NCI-H187 (cell line): ENCODE measurements at regions not wholly inside any gene's neighbourhood (a gene's known extent, or its start where the extent isn't known, plus 50 kb on each side); places are given as distances from the start of the nearest gene placed in this dataset.
"Not testable (repeated sequence)": the region's sequence is repeated elsewhere in the genome, so short reads cannot be mapped to it uniquely, and the experiment has no call there.

Experiments
- DNase-seq, 2 experiments: peaks; one replicate each; lab custom pipeline; 2025; lab: John Stamatoyannopoulos, UW

DNA sequence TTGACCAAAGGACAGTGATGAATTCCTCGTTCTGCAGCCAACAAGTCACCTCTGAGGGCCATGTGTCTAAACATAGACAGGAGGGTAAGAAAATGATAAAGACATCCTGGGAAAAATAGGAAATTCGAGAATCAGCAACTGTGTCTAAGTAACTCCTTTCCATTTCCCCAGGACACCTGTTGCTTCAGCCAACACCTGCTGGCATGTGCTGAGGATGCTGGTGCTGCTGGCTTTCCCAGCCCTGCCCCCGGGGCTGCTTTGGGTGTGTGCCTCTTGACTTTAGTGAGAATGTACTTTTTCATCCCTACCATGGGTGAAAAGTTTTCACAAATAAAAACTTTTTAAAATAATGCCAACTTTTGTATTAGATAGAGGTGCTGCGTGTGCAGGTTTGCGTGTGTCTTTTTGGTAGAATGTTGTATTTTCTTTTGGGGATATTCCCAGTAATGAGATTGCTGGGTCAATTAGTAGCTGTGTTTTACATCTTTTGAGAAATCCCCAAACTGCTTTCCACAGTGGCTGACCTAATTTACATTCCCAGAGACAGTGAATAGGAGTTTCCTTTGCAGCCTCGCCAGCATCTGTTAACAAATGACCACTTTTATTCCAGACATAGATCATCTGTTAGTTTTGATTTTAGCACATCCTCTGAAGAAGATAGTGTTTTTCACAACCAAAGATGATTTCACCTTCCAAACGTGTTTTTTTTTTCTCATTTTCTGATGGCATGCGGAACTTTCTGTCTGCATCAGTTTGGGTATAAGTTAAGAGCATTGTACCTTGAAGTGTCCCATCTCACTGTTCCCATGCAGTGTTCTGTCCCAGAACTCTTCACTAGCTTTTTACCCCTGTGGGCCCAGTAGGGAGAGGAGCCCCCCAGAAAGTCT, 104.2 kb upstream of the ACBD5 start:
- no peak for DNase-seq

DNA sequence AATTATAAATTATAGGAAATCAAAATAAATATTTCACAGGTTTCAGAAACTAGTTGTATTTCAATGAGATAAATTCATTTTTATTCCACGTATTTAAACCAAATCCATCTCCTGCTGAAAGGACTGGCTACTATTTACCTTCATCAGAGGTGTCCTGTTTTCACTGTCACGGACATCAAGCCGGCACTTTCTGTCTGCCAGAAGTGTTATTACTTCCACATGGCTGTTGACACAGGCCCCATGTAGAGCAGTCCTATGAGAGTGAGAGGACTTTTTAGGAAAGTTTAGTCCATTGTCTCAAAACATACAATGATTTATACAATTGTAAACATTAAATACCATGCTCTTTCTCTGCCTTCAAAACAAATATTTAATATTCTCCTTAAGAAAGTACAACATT, 100.4 kb upstream of the ACBD5 start:
- no peak for DNase-seq

DNA sequence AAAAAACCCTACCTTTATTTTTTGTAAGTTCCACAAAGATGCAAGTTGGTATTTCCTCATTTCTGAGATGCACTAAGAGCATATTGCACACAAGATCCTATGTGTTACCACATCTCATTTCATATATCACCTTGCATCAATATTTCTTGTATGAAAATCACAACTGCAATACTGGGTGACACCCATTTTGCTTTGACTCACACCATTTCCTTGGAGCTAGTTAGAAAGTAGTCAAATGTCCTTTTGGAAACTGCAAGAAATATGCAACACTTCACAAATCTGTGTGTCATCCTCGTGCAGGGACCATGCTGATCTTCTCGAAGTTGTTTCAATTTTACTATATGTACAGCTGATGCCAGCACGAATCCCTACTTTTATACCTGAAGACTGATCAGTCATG, 94.6 kb upstream of the ACBD5 start:
- DNase-seq: not testable (repeated sequence)

DNA sequence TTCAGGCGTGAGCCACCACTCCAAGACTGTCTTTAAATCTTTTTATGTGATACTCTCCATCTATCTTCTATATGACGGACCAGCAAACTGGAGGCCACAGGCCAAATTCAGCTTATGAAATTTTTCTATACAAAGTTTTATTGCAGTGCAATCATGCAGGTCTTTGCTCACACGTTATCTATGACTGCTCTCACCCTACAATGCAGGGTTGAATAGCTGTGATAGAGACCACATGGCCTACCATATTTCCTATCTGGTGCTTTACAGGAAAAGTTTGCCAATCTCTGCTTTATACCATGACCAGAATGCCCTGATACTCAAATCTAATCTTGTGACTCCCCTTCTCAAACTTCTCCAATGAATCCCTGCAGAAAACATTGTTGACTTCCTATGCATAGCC, 89.5 kb upstream of the ACBD5 start:
- DNase-seq: no peak

DNA sequence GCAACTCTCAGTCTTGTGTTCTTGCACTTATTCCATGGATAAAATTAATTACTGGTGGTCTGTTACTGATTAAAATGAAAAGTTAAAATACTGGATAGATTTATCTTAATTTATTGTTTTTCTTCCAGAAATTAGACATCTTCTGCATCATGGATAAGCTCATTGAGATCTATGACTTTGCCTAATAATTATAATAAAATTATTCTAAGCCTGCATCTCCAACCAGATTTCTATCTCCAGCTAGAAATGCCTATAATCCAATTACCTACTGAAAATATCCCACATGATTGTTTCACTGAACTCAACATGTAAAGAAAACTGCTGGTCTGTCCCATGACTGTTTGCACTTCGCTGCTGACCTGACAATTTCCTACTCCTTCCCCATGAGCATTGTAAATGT, 88.3 kb upstream of the ACBD5 start:
- no peak for DNase-seq

DNA sequence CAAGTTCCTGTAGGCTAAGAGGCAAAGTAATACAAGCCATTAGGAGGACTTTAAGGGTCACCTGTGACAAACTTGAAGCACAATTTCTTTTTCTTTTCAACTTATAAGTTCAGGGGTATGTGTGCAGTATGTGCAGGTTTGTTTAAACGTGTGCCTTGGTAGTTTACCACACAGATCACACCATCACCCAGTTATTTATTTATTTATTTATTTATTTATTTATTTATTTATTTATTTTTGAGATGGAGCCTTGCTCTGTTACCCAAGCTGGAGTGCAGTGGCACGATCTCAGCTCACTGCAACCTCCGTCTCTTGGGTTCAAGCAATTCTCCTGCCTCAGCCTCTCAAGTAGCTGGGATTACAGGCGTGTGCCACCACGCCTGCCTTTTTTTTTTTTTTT, 86.2 kb upstream of the ACBD5 start:
- DNase-seq: not testable (repeated sequence)

DNA sequence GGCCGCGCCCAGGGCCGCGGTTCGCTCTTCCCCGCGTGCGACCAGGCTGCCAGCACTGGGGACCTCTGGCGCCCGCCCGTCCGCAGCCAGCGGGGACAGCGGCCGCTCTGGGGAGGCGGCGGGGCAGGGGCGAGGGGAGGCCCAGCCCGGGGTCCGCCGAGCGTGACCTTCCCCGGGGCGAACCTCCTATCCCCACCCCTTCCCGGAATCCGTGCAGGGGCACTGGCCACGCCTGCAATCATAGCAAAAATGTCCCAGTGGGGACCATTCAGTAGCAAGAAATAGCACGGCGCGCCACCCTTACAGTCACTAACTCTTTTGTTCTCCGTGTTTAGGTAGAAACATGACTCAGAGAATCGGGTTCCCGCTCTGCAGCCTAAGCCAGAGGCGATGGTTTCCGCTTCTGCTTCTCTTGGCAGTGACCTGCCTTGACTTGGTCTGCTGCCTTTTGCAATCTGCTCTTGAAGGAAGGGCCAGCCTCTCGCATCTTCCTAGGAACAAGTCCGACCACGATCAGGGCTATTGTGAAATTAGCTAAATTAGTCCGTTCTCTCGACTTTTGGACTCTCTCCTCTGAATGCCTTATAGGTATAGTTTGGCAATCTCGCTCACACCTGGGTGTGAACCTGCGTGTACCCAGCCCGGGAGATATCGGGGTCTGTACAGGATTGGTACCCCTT, 79.3 kb upstream of the ACBD5 start:
- no peak for DNase-seq

DNA sequence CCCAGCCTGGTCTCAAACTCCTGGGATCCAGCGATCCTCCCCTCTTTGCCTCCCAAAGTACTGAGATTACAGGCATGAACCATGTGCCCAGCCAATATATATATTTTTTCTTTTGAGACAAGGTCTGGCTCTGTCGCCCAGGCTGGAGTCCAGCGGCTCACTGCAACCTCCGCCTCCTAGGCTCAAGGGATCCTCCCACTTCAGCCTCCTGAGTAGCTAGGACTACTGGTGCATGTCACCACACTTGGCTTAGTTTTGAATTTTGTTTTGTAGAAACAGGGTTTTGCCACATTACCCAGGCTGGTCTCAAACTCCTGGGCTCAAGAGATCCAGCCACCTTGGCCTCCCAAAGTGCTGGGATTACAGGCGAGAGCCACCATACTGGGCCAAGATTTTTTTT, 78.5 kb upstream of the ACBD5 start:
- not testable (repeated sequence) for DNase-seq

DNA sequence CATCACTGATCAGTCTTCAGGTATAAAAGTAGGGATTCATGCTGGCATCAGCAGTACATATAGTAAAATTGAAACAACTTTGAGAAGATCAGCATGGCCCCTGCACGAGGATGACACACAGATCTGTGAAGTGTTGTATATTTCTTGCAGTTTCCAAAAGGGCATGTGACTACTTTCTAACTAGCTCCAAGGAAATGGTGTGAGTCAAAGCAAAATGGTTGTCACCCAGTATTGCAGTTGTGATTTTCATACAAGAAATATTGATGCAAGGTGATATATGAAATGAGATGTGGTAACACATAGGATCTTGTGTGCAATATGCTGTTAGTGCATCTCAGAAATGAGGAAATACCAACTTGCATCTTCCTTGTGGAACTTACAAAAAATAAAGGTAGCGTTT, 74.5 kb upstream of the ACBD5 start:
- DNase-seq: not testable (repeated sequence)

DNA sequence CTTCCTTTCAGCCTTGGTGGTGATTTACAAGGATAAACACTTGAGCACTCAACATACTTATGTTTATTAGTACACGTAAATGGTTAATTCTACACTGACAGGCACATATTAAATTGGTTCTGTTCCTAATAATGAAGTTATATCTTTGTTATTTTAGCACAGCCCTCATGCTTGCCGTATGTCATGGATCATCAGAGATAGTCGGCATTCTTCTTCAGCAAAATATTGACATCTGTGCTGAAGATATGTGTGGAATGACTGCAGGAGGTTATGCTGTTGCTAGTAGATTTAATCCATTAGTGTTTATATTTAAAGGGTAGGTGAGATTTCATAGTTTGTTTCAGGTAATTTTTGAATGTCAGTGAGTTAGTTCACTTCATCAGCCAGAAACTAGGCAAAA, 73.0 kb upstream of the ACBD5 start:
- DNase-seq: not testable (repeated sequence)

DNA sequence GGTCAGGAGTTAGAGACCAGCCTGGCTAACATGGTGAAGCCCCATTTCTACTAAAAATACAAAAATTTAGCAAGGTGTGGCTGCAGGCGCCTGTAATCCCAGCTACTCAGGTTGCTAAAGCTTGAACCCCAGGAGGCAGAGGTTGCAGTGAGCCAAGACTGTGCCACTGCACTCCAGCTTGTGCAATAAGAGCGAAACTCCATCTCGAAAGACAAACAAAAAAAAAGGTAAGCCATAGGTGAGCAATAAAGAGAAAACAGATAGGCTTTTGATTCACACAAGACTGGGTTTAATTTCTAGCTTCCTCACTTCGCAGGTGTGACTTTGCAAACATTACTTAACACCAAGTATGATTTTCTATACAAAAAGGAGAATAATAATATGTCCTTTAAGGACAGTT, 72.3 kb upstream of the ACBD5 start:
- no peak for DNase-seq

DNA sequence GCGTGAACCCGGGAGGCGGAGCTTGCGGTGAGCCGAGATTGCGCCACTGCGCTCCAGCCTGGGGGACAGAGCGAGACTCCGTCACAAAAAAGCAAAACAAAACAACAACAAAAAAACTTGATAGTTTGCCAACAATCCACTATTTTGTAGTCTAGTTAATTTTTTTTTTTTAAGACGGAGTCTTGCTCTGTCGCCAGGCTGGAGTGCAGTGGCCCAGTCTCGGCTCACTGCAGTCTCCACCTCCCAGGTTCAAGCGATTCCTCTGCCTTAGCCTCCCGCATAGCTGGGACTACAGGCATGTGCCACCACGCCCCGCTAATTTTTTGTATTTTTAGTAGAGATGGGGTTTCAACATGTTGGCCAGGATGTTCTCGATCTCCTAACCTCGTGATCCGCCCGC, 71.2 kb upstream of the ACBD5 start:
- not testable (repeated sequence) for DNase-seq

DNA sequence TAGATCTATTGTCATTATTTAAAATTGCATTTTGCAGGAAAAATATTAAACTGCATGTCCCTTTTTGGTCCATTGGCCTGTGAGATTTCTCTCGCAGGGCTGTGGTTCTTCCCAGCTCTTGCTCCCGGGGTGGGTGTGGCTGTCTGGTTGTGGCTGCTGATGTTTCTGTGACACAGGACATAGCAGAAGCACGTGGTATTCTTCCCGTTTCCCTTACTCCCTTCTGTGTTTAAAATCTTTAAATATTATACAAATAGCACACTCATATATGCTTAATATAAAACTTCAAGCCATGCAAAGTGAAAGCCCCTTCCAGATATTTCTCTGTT, 57.9 kb upstream of the ACBD5 start:
- DNase-seq: not testable (repeated sequence)

DNA sequence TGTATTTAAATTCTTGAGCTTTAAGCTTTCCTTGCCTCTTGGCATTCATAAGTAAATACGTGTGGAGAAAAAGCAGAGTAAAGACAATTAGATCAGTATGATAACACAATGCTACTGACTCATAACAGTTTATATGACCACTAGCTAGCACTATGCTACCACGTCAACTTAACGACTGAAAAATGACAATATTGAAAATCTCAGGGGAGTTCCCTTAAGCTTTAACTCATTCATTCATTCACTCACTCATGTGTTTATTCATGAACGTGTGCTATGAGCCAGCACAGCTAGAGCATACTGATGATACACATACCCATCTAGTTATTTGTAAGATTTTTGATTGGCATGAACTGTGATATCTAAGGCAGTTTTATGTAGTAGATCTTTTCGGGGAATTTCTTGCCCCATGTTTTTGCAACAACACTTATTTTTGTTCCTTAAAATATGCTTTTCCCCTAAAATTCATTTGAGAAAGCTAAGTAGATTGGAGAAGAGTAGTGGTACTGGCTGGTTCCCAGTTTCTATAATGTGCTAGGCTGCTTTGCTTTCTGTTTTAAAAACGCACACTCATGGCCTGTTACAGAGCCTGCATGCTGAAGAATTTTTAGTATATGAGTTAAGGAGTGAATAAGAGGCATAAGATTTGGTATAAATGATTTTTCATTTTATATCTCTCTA, 57.4 kb upstream of the ACBD5 start:
- no peak for DNase-seq

DNA sequence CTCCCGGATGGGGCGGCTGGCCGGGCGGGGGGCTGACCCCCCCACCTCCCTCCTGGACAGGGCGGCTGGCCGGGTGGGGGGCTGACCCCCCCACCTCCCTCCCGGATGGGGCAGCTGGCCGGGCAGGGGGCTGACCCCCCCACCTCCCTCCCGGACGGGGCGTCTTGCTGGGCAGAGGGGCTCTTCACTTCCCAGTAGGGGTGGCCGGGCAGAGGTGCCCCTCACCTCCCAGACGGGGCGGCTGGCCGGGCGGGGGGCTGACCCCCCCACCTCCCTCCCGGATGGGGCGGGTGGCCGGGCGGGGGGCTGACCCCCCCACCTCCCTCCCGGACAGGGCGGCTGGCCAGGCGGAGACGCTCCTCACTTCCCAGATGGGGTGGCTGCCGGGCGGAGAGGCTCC, 55.7 kb upstream of the ACBD5 start:
- DNase-seq: not testable (repeated sequence)

DNA sequence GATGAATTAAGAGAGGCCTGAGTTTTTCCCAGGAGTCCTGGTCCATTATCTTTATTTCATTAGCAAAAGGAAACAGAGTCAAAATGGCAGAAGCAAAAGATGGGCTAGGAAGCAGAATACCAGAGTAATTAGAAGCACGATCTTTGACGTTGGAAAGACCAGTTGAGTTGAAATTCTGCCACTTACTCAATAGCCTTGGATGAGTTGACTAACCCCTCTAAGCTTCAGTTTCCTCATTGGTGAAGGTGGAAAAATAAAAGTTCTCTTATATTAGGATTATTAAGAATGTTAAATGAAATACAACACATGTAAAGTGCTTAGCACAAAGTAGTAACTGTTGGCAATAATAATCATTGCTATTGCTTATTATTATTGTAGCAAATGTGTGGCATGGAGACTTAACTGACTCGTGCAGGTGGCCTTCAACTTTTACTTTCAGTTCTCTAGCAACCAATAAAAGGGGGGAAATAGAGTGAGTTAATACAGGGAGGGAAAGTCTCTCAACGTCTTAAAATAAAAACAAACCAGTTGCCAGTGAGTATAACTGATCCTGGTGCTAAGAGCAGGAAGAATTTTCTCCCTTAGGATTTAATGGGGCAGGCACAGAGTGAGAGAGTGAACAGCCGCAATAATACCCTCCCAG, 50.8 kb upstream of the ACBD5 start:
- not testable (repeated sequence) for DNase-seq
